Lung (tissue), 11 donors: ENCODE measurements at regions not wholly inside any gene's neighbourhood (a gene's known extent, or its start where the extent isn't known, plus 50 kb on each side); places are given as distances from the start of the nearest gene placed in this dataset.
"Not testable (repeated sequence)": the region's sequence is repeated elsewhere in the genome, so short reads cannot be mapped to it uniquely, and the experiment has no call there.

Experiments
- ATAC-seq: fragments of 200-7000 bp; cut with Tn5 transposase; one replicate; pipeline ENCODE4 v1.9.1; 2020; ENCODE audit warnings: moderate number of reproducible peaks; ENCODE audit not compliant: insufficient read depth, low FRiP score
- DNase-seq, 3 donors: peaks; one replicate each; pipeline ENCODE4 v3.0.0-alpha.2; 2013 to 2017
- H3K27ac ChIP-seq, 2 donors: one replicate each; pipeline ENCODE4 v1.5.1; 2013; ENCODE audit warnings: mild to moderate bottlenecking in 2 of 2, moderate library complexity in 2 of 2, control low read depth in 1 of 2, inconsistent platforms in 1 of 2, low read depth in 1 of 2, low read length in 1 of 2
- H3K27me3 ChIP-seq, 3 donors: one replicate each; pipeline ENCODE4 v1.5.1; 2013; ENCODE audit warnings: low read length in 2 of 3; ENCODE audit not compliant: control insufficient read depth in 3 of 3, insufficient read depth in 3 of 3
- H3K36me3 ChIP-seq, 4 donors: one replicate each; pipeline ENCODE4 v1.5.1; 2013; ENCODE audit warnings: low read length in 4 of 4, mild to moderate bottlenecking in 1 of 4, moderate library complexity in 1 of 4; ENCODE audit not compliant: control insufficient read depth in 4 of 4, insufficient read depth in 4 of 4
- H3K4me1 ChIP-seq, 5 donors: one replicate each; pipeline ENCODE4 v1.5.1; 2013; ENCODE audit warnings: low read length in 5 of 5, mild to moderate bottlenecking in 2 of 5, moderate library complexity in 1 of 5; ENCODE audit not compliant: control insufficient read depth in 5 of 5, insufficient read depth in 5 of 5
- H3K4me3 ChIP-seq: one replicate; pipeline ENCODE4 v1.5.1; 2013; ENCODE audit warnings: mild to moderate bottlenecking, control low read depth, moderate library complexity
- H3K9ac ChIP-seq, 2 donors: one replicate each; pipeline ENCODE4 v1.5.1; 2013; ENCODE audit warnings: low read length in 2 of 2, control low read depth in 1 of 2; ENCODE audit not compliant: insufficient read depth in 1 of 2
- H3K9me3 ChIP-seq, 4 donors: one replicate each; pipeline ENCODE4 v1.5.1; 2013; ENCODE audit warnings: low read length in 3 of 4, mild to moderate bottlenecking in 1 of 4, moderate library complexity in 1 of 4; ENCODE audit not compliant: control insufficient read depth in 4 of 4, insufficient read depth in 3 of 4
- CTCF ChIP-seq: IDR thresholded peaks from 2 replicates; pipeline ENCODE4 v1.5.1; 2012; ENCODE audit warnings: mild to moderate bottlenecking; ENCODE audit errors: control extremely low read depth, extremely low read depth
- WGBS, 2 donors: extraction: QIAGEN DNeasy Blood & Tissue Kit; methylation state at CpG; one replicate each; pipeline ENCODE4 v1.1.7; 2013; 5-methylcytosine and 5-hydroxymethylcytosine counted together
- donor health status: control.
- donor health status: control.
- donor health status: Bipolar disorder and iron deficiency.
- donor health status: healthy.
- donor health status: DM: yes; HTN: yes; CAD: no.

GRCh38 chr10:77726301-77726700, 88.7 kb upstream of the KCNMA1 start:
- no peak for ATAC-seq
- Histone ChIP-seq H3K36me3 (no peaks in the 10 kb centered on the region), H3K4me3 (no peak overlapping the region), H3K4me1 (no peaks in the 10 kb centered on the region), H3K27ac (no peak overlapping the region), H3K9me3 (no peaks in the 10 kb centered on the region), H3K27me3 (peaks cover 0 to 2% (median 0%) of the 10 kb centered on the region in 3 donors), H3K9ac (no peak overlapping the region)
- WGBS, 2 donors: 96 to 97% methylated on average over 1 of the region's 1 CpG
- no peak for TF ChIP-seq CTCF
- DNase-seq: no peak

GRCh38 chr10:77724820-77725219, 87.2 kb upstream of the KCNMA1 start:
- no peak overlapping the region for H3K27ac ChIP-seq
- ATAC-seq (no peak), DNase-seq (no peak)
- H3K36me3 ChIP-seq: no peaks in the 10 kb centered on the region
- H3K27me3 ChIP-seq: no peaks in the 10 kb centered on the region
- WGBS, 2 donors: 81 to 84% methylated on average over 2 of the region's 2 CpGs
- H3K4me3 ChIP-seq: no peak overlapping the region
- H3K9ac ChIP-seq: no peak overlapping the region
- H3K4me1 ChIP-seq: no peaks in the 10 kb centered on the region
- no peak for TF ChIP-seq CTCF
- H3K9me3 ChIP-seq: no peaks in the 10 kb centered on the region

- Histone ChIP-seq H3K27ac (no peak overlapping the region), H3K27me3 (peaks cover 0 to 2% (median 0%) of the 10 kb centered on the region in 3 donors), H3K4me1 (no peaks in the 10 kb centered on the region), H3K9me3 (no peaks in the 10 kb centered on the region), H3K36me3 (no peaks in the 10 kb centered on the region), H3K9ac (no peak overlapping the region), H3K4me3 (no peak overlapping the region)
- ATAC-seq (no peak), DNase-seq (no peak)
- 76 to 90% methylated on average over 5 of the region's 5 CpGs for WGBS, 2 donors
- no peak for TF ChIP-seq CTCF
These were observed 85.8 kb upstream of the KCNMA1 start for GRCh38 chr10:77723376-77723775.

GRCh38 chr10:77722956-77723355, 85.3 kb upstream of the KCNMA1 start:
- H3K27ac ChIP-seq, ATAC-seq, H3K4me3 ChIP-seq, H3K4me1 ChIP-seq, H3K36me3 ChIP-seq, H3K9me3 ChIP-seq, H3K9ac ChIP-seq, H3K27me3 ChIP-seq: not testable (repeated sequence)
- 43 to 57% methylated on average over 3 of the region's 3 CpGs for WGBS, 2 donors
- peak in 1 of 3 donors; percentile 24 for DNase-seq
